Astrocyte of the spinal cord (primary cell): ENCODE measurements at regions not wholly inside any gene's neighbourhood (a gene's known extent, or its start where the extent isn't known, plus 50 kb on each side); places are given as distances from the start of the nearest gene placed in this dataset.

Experiments used
- DNase-seq: peaks from one replicate; pipeline ENCODE4 v3.0.0; 2011; ENCODE audit warnings: low read depth, low spot score
- H3K4me3 ChIP-seq: 2 replicates; pipeline ENCODE4 v1.5.1; 2011; ENCODE audit warnings: low read depth, mild to moderate bottlenecking, low read length, moderate library complexity
- CTCF ChIP-seq: IDR thresholded peaks from 2 replicates; pipeline ENCODE4 v1.5.1; 2012; ENCODE audit warnings: low read depth, mild to moderate bottlenecking, low read length, inconsistent platforms
- in situ Hi-C: cut with HindIII; loops from 2 replicates; pipeline ENCODE4 v1.10.0; 2017; ENCODE audit warnings: low sequenced_read_pairs

- DNase-seq = no peak
- in situ Hi-C loops = no loop called here
- no peak for TF ChIP-seq CTCF
- H3K4me3 ChIP-seq = no peak overlapping the region
These were observed 74.9 kb upstream of the F3 start for GRCh38 chr1:94616506-94616905.

GRCh38 chr1:94614996-94615395 is 73.4 kb upstream of the F3 start:
- in situ Hi-C loops = no loop called here
- H3K4me3 ChIP-seq = no peak overlapping the region
- no peak for TF ChIP-seq CTCF
- no peak for DNase-seq

GRCh38 chr1:94614168-94614815 is 72.7 kb upstream of the F3 start:
- in situ Hi-C loops = no loop called here
- TF ChIP-seq CTCF = no peak
- H3K4me3 ChIP-seq = no peak overlapping the region
- no peak for DNase-seq

- in situ Hi-C loops = no loop called here
- no peak overlapping the region for H3K4me3 ChIP-seq
- no peak for TF ChIP-seq CTCF
- no peak for DNase-seq
These were observed 71.1 kb upstream of the F3 start for GRCh38 chr1:94612525-94613204.

- no peak for TF ChIP-seq CTCF
- DNase-seq = no peak
- in situ Hi-C loops = no loop called here
- no peak overlapping the region for H3K4me3 ChIP-seq
These were observed 70.3 kb upstream of the F3 start for GRCh38 chr1:94611681-94612475.

GRCh38 chr1:94609619-94610018 is 68.1 kb upstream of the F3 start:
- TF ChIP-seq CTCF = no peak
- DNase-seq = no peak
- no peak overlapping the region for H3K4me3 ChIP-seq
- in situ Hi-C loops = no loop called here
